ENCODE measurements at regions not wholly inside any gene's neighbourhood (a gene's known extent, or its start where the extent isn't known, plus 50 kb on each side); places are given as distances from the start of the nearest gene placed in this dataset.

GRCh38 chr18:72160510-72161445, 383.4 kb downstream of the CBLN2 start:
- no peak for TF ChIP-seq GATA2 (IDR thresholded peaks at IDR 0.05; ENCODE audit: low read depth, low read length)
- TF ChIP-seq GATA3 (IDR thresholded peaks at IDR 0.05; ENCODE audit: low read depth, low read length), result no peak
